Putamen (tissue), 1 donor: ENCODE measurements at regions not wholly inside any gene's neighbourhood (a gene's known extent, or its start where the extent isn't known, plus 50 kb on each side); places are given as distances from the start of the nearest gene placed in this dataset.

ENCODE experiments used
- DNase-seq: peaks from one replicate; pipeline ENCODE4 v3.0.0-alpha.2; 2016; ENCODE audit warnings: low spot score

DNA sequence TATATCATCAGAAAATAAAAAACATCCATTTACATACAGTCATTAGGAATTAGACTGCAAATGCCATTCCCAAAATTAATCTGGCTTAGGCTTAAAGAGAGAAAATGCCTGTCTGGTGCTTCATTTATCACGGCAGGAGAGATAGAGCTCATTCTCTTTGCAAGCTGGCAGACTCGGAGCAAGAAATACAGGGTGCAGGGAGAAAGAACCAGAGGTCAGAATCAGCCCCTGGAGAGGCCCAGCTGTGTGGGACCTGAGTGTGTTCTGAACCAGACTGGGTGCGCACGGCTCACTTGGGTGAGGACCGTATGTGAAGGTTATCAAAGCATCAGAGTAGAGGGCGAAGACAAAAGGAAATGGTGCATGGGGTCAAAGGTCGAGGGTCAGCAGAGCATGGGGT lies 227.8 kb downstream of the ACKR3 start:
- no peak for DNase-seq

DNA sequence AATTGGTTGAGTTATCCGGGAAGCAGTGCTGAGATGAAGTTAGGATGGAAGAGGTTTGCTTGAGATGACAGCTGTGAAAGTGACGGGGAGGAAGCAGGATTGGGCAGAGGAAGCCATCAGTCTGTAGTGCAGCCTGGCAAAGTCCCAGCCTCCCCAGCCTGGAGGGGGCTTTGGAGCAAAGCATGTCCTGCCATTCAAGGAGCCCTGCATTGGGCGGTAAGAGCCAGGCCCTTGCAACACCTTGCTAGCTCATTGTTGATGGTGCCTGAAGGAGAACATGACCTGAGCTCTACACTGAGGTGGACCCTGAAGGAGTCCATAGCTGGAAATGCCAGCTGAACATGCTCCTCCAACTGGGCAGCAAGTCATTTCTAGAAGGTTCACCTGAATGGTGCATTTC lies 228.9 kb downstream of the ACKR3 start:
- no peak for DNase-seq

- no peak for DNase-seq
These were observed 229.9 kb downstream of the ACKR3 start for GRCh38 chr2:236799391-236800026.

DNA sequence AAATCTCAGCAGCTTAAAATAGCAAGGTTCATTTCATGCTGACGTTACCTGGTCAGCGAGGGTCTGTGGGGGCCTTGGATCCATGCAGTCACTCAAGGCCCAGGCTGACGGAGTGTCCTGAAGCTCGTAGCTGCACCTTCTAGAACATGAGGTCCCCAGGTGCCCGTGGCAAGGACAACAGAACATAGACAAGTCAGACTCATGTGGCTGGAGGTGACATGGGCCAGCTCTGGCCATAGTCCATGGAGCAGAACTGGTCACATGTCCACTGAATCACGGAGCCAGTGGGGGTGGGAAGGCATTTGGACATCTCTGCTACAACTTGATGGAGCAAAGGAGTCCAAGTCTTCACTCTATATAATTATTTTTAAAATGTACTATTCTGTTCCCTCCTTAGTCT lies 233.2 kb downstream of the ACKR3 start:
- no peak for DNase-seq

DNA sequence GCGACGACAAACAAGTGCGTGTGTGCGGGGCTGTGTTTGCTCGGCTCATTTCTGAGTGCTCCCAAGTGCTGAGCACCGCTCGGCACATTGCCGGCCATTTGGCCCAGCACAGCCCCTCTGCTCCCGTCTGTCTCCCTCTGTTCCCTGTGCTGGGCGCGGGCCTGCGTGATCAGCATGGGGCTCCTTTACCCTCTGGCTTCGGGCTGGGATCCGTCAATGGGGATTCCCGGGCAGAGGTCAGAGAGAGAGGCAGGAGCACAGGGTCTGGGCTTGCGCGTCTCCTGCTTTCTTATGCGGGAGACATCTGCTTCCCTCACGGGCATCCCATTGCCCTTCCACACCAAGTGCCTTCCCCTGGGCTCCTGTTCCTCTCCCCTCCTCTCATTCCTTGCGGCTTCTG lies 234.0 kb downstream of the ACKR3 start:
- DNase-seq: no peak

GRCh38 chr2:236805800-236806531 lies 236.3 kb downstream of the ACKR3 start:
- DNase-seq: no peak

GRCh38 chr2:236809716-236810115 lies 240.1 kb downstream of the ACKR3 start:
- DNase-seq: no peak

GRCh38 chr2:236811062-236811656 lies 241.5 kb downstream of the ACKR3 start:
- no peak for DNase-seq

GRCh38 chr2:236813766-236814165 lies 244.1 kb downstream of the ACKR3 start:
- no peak for DNase-seq

DNA sequence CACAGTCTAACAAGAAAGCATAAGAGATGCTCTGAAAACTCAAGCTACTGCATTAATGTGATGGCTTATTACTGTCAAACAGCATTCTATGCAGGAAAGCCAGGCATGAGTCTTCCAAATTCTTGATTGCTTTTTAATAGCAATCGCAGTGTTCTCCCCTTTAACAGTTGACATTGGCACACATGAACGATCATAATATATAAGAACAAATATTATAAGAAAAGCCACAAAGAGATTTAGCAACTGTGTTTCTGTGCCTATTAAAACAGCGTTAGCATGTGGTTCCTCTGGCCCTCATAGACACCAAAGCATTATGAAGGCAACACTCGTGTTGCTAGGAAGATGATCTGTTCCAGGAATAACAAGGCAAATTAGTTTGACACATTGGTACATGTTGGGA lies 245.0 kb downstream of the ACKR3 start:
- no peak for DNase-seq

GRCh38 chr2:236815746-236816145 lies 246.1 kb downstream of the ACKR3 start:
- DNase-seq: no peak

GRCh38 chr2:236816197-236817170 lies 246.9 kb downstream of the ACKR3 start:
- no peak for DNase-seq

- no peak for DNase-seq
These were observed 248.8 kb downstream of the ACKR3 start for GRCh38 chr2:236818281-236819045.

GRCh38 chr2:236819275-236820002 lies 249.8 kb downstream of the ACKR3 start:
- DNase-seq: no peak

GRCh38 chr2:236820763-236821344 lies 251.2 kb downstream of the ACKR3 start:
- DNase-seq: no peak

DNA sequence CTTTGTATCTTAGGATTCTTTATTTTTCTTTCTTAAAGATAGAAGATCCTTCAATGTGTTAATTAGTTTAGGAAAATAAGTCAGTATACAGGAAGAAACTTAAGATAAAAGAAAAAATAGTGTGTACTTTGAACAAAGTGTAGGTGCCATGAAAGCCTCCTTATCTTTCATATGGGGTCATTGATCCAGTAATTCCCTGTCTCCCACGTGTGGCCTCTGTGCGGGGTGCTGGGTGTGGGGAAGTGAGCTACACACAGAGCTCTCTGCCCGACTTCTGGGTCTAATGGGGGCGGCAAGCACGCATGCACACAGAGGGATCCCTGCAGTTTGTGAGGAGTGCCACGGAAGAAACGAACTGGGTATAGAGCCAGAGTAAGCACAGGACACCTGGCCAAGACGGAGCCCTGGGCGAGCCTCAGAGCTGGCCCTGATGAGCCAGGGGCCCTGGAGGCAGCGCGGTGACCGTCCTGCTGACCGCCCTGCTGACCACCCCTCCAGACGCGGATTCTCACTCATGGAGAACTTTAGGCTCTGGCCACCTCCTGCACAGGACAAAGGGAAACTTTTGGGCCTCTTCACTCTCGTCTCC lies 253.5 kb downstream of the ACKR3 start:
- DNase-seq: no peak

- DNase-seq: no peak
These were observed 254.3 kb downstream of the ACKR3 start for GRCh38 chr2:236823963-236824362.

GRCh38 chr2:236824836-236825235 lies 255.2 kb downstream of the ACKR3 start:
- DNase-seq: no peak

DNA sequence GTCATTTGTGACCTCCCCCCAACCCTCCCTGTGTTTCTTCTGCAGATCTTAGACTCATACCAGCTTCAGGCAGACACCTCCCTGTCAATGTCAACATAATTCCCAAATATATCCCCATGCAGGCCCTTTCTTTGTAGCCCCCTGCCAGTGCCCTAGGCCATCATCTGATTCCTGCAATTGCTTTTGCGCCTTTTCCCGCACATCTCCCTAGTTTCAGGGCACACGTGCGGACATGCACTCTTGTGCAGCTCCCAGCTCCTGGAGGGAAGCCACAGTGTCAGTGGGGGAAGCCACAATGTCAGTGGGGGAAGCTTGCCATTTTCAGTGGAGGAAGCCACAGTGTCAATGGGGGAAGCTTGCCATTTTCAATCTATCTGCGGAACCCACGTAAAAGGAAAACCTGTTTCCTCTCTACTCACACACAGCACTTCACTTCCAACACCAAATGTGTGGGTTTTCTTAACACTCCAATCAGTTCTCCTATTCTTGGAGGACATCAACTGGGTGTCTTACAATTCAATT lies 256.4 kb downstream of the ACKR3 start:
- DNase-seq: no peak
